Liver (tissue), 7 donors: ENCODE measurements at regions not wholly inside any gene's neighbourhood (a gene's known extent, or its start where the extent isn't known, plus 50 kb on each side); places are given as distances from the start of the nearest gene placed in this dataset.

Experiments used
- DNase-seq: peaks from one replicate; pipeline ENCODE4 v3.0.0-alpha.2; 2017; ENCODE audit warnings: low spot score
- H3K27ac ChIP-seq, 2 donors: one replicate each; pipeline ENCODE4 v1.7.0; 2013; ENCODE audit warnings: inconsistent platforms in 2 of 2, low read length in 2 of 2, control low read depth in 1 of 2, low read depth in 1 of 2, mild to moderate bottlenecking in 1 of 2
- H3K27me3 ChIP-seq, 4 donors: one replicate each; pipeline versions ENCODE4 v1.6.1 to v1.7.0; 2013; ENCODE audit warnings: low read length in 3 of 4, inconsistent platforms in 1 of 4, mild to moderate bottlenecking in 1 of 4, moderate library complexity in 1 of 4; ENCODE audit not compliant: control insufficient read depth in 4 of 4, insufficient read depth in 4 of 4
- H3K36me3 ChIP-seq, 4 donors: one replicate each; pipeline versions ENCODE4 v1.6.1 to v1.7.0; 2013; ENCODE audit warnings: low read length in 3 of 4, mild to moderate bottlenecking in 3 of 4, low read depth in 1 of 4, moderate library complexity in 1 of 4; ENCODE audit not compliant: control insufficient read depth in 4 of 4, insufficient read depth in 3 of 4
- H3K4me1 ChIP-seq, 4 donors: one replicate each; pipeline versions ENCODE4 v1.6.1 to v1.7.0; 2013; ENCODE audit warnings: low read length in 3 of 4, mild to moderate bottlenecking in 3 of 4, moderate library complexity in 1 of 4; ENCODE audit not compliant: control insufficient read depth in 4 of 4, insufficient read depth in 4 of 4
- H3K4me3 ChIP-seq, 3 donors: one replicate each; pipeline versions ENCODE4 v1.6.1 to v1.7.0; 2013; ENCODE audit warnings: low read length in 3 of 3, control low read depth in 1 of 3, low read depth in 1 of 3, mild to moderate bottlenecking in 1 of 3
- H3K9ac ChIP-seq, 2 donors: one replicate each; pipeline ENCODE4 v1.7.0; 2013; ENCODE audit warnings: low read length in 2 of 2, mild to moderate bottlenecking in 2 of 2, moderate library complexity in 2 of 2, control low read depth in 1 of 2, low read depth in 1 of 2
- H3K9me3 ChIP-seq, 4 donors: one replicate each; pipeline versions ENCODE4 v1.6.1 to v1.7.0; 2013; ENCODE audit warnings: low read length in 3 of 4; ENCODE audit not compliant: control insufficient read depth in 4 of 4
- ATF3 ChIP-seq: IDR thresholded peaks from 2 replicates; pipeline ENCODE4 v1.6.1; 2016; ENCODE audit warnings: antibody characterized with exemption
- FOXA1 ChIP-seq: IDR thresholded peaks from 2 replicates; pipeline ENCODE4 v1.6.1; 2016; ENCODE audit warnings: antibody characterized with exemption
- FOXA2 ChIP-seq: IDR thresholded peaks from 2 replicates; pipeline ENCODE4 v1.6.1; 2016; ENCODE audit warnings: antibody characterized with exemption
- GABPA ChIP-seq, 2 donors: IDR thresholded peaks in 1 of 2; conservative IDR thresholded peaks in 1 of 2; 2 replicates each; pipeline ENCODE4 v1.6.1; 2016; ENCODE audit warnings: antibody characterized with exemption in 2 of 2, mild to moderate bottlenecking in 1 of 2, moderate library complexity in 1 of 2
- HNF4A ChIP-seq, 2 donors: conservative IDR thresholded peaks; 2 replicates each; pipeline ENCODE4 v1.6.1; 2016; ENCODE audit warnings: antibody characterized with exemption in 2 of 2, mild to moderate bottlenecking in 2 of 2
- HNF4G ChIP-seq: IDR thresholded peaks from 2 replicates; pipeline ENCODE4 v1.6.1; 2016; ENCODE audit warnings: antibody characterized with exemption
- RAD21 ChIP-seq, 2 donors: IDR thresholded peaks; 2 replicates each; pipeline ENCODE4 v1.6.1; 2016; ENCODE audit warnings: antibody characterized with exemption in 2 of 2, mild to moderate bottlenecking in 2 of 2
- RXRA ChIP-seq, 2 donors: IDR thresholded peaks; 2 replicates each; pipeline ENCODE4 v1.6.1; 2017 to 2018; ENCODE audit warnings: antibody characterized with exemption in 2 of 2, mild to moderate bottlenecking in 1 of 2
- YY1 ChIP-seq: IDR thresholded peaks from 2 replicates; pipeline ENCODE4 v1.6.1; 2016; ENCODE audit warnings: antibody characterized with exemption, mild to moderate bottlenecking
- WGBS: extraction: QIAGEN DNeasy Blood & Tissue Kit; methylation state at CpG from one replicate; pipeline ENCODE4 v1.1.7; 2013; 5-methylcytosine and 5-hydroxymethylcytosine counted together
- TF ChIP-seq, protein P1 (sequence below): IDR thresholded peaks from 2 replicates; pipeline ENCODE4 v1.6.1; 2016; ENCODE audit warnings: antibody characterized with exemption
- TF ChIP-seq, protein P2 (sequence below): IDR thresholded peaks from 2 replicates; pipeline ENCODE4 v1.6.1; 2016; ENCODE audit warnings: antibody characterized with exemption
- TF ChIP-seq, protein P3 (sequence below): IDR thresholded peaks from 2 replicates; pipeline ENCODE4 v1.6.1; 2016; ENCODE audit warnings: antibody characterized with exemption, mild to moderate bottlenecking
- donor health status: healthy.
- donor health status: healthy.
- donor health status: healthy.
- donor health status: healthy.

DNA sequence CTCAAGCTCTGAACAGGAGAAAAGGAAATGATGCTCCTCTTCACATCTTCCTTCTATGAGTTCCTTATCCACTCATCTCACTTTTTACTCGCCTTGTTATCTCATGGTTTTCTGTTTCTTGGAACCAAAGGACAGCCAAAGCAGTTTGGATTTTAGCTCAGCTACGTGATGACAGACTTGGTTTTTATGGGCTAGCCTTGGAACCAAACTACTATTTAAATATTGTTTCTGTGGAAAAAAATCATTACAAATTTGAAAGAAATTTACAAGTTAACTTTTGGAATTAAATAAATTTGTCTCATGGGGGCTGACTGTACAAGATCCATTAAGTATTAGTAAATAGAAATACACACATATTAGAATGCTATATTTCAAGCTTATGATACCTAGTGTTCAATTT, 727.8 kb upstream of the FANCL start (continued):
- TF ChIP-seq, protein P1, sequence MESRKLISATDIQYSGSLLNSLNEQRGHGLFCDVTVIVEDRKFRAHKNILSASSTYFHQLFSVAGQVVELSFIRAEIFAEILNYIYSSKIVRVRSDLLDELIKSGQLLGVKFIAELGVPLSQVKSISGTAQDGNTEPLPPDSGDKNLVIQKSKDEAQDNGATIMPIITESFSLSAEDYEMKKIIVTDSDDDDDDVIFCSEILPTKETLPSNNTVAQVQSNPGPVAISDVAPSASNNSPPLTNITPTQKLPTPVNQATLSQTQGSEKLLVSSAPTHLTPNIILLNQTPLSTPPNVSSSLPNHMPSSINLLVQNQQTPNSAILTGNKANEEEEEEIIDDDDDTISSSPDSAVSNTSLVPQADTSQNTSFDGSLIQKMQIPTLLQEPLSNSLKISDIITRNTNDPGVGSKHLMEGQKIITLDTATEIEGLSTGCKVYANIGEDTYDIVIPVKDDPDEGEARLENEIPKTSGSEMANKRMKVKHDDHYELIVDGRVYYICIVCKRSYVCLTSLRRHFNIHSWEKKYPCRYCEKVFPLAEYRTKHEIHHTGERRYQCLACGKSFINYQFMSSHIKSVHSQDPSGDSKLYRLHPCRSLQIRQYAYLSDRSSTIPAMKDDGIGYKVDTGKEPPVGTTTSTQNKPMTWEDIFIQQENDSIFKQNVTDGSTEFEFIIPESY = no peak
- TF ChIP-seq HNF4G (no peak), ATF3 (no peak), HNF4A (conservative IDR thresholded peaks at IDR 0.05) (no peak), FOXA1 (no peak), GABPA (IDR thresholded peaks at IDR 0.05 in 1 of 2, conservative IDR thresholded peaks at IDR 0.05 in 1 of 2) (no peak)
- TF ChIP-seq, protein P2, sequence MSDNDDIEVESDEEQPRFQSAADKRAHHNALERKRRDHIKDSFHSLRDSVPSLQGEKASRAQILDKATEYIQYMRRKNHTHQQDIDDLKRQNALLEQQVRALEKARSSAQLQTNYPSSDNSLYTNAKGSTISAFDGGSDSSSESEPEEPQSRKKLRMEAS = no peak

- Histone ChIP-seq H3K9ac (no peak overlapping the region), H3K27ac (no peak overlapping the region), H3K4me3 (no peak overlapping the region), H3K36me3 (no peaks in the 10 kb centered on the region), H3K9me3 (no peaks in the 10 kb centered on the region), H3K4me1 (peaks cover 0 to 10% (median 6%) of the 10 kb centered on the region in 4 donors), H3K27me3 (no peaks in the 10 kb centered on the region)
- 77% methylated on average over 5 of the region's 5 CpGs for WGBS
- DNase-seq = peak; percentile 38
- TF ChIP-seq, protein P2 = no peak
Measured at GRCh38 chr2:58967736-58968135, 726.6 kb upstream of the FANCL start.

GRCh38 chr2:58965602-58966001, 724.5 kb upstream of the FANCL start:
- Histone ChIP-seq H3K4me1 (peaks cover 0 to 10% (median 6%) of the 10 kb centered on the region in 4 donors), H3K27me3 (no peaks in the 10 kb centered on the region), H3K4me3 (no peak overlapping the region), H3K27ac (no peak overlapping the region), H3K9ac (no peak overlapping the region), H3K36me3 (no peaks in the 10 kb centered on the region), H3K9me3 (no peaks in the 10 kb centered on the region)
- TF ChIP-seq FOXA2 (peak; percentile 91), YY1 (no peak), FOXA1 (peak; percentile 83), HNF4A (conservative IDR thresholded peaks at IDR 0.05) (no peak), GABPA (IDR thresholded peaks at IDR 0.05 in 1 of 2, conservative IDR thresholded peaks at IDR 0.05 in 1 of 2) (no peak), RXRA (IDR thresholded peaks at IDR 0.05) (peak in 1 of 2 donors; percentile 9), RAD21 (IDR thresholded peaks at IDR 0.05) (peak in 1 of 2 donors; percentile 10)
- TF ChIP-seq, protein P3, sequence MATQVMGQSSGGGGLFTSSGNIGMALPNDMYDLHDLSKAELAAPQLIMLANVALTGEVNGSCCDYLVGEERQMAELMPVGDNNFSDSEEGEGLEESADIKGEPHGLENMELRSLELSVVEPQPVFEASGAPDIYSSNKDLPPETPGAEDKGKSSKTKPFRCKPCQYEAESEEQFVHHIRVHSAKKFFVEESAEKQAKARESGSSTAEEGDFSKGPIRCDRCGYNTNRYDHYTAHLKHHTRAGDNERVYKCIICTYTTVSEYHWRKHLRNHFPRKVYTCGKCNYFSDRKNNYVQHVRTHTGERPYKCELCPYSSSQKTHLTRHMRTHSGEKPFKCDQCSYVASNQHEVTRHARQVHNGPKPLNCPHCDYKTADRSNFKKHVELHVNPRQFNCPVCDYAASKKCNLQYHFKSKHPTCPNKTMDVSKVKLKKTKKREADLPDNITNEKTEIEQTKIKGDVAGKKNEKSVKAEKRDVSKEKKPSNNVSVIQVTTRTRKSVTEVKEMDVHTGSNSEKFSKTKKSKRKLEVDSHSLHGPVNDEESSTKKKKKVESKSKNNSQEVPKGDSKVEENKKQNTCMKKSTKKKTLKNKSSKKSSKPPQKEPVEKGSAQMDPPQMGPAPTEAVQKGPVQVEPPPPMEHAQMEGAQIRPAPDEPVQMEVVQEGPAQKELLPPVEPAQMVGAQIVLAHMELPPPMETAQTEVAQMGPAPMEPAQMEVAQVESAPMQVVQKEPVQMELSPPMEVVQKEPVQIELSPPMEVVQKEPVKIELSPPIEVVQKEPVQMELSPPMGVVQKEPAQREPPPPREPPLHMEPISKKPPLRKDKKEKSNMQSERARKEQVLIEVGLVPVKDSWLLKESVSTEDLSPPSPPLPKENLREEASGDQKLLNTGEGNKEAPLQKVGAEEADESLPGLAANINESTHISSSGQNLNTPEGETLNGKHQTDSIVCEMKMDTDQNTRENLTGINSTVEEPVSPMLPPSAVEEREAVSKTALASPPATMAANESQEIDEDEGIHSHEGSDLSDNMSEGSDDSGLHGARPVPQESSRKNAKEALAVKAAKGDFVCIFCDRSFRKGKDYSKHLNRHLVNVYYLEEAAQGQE = no peak
- no peak for DNase-seq
- 23% methylated on average over 2 of the region's 2 CpGs for WGBS
